Kidney epithelial cell (primary cell): ENCODE measurements at regions not wholly inside any gene's neighbourhood (a gene's known extent, or its start where the extent isn't known, plus 50 kb on each side); places are given as distances from the start of the nearest gene placed in this dataset.
"Not testable (repeated sequence)": the region's sequence is repeated elsewhere in the genome, so short reads cannot be mapped to it uniquely, and the experiment has no call there.

Experiments used
- DNase-seq: peaks from one replicate; pipeline ENCODE4 v3.0.0-alpha.2; 2010; ENCODE audit warnings: low read depth
- H3K27me3 ChIP-seq: 2 replicates; pipeline ENCODE4 v1.6.0; 2011; ENCODE audit warnings: low read length; ENCODE audit not compliant: control insufficient read depth, insufficient read depth
- H3K36me3 ChIP-seq: 2 replicates; pipeline ENCODE4 v1.5.1; 2011; ENCODE audit warnings: low read length; ENCODE audit not compliant: control insufficient read depth, insufficient read depth
- H3K4me3 ChIP-seq: 2 replicates; pipeline ENCODE4 v1.5.1; 2011; ENCODE audit warnings: low read depth, mild to moderate bottlenecking, control low read depth, low read length
- CTCF ChIP-seq: IDR thresholded peaks from 2 replicates; pipeline ENCODE4 v1.5.1; 2011; ENCODE audit warnings: mild to moderate bottlenecking, moderate library complexity, low read length, control low read depth, inconsistent platforms; ENCODE audit not compliant: insufficient read depth, poor library complexity, severe bottlenecking

GRCh38 chr4:144851948-144852347, 206.0 kb downstream of the HHIP start:
- Histone ChIP-seq H3K27me3 (no peaks in the 10 kb centered on the region), H3K36me3 (no peaks in the 10 kb centered on the region), H3K4me3 (no peak overlapping the region)
- no peak for DNase-seq
- TF ChIP-seq CTCF, result no peak

- no peak for DNase-seq
- no peak for TF ChIP-seq CTCF
- H3K27me3 ChIP-seq, result no peaks in the 10 kb centered on the region
- H3K36me3 ChIP-seq, result no peaks in the 10 kb centered on the region
- no peak overlapping the region for H3K4me3 ChIP-seq
These were observed 215.5 kb downstream of the HHIP start for GRCh38 chr4:144861471-144861870.

GRCh38 chr4:144862210-144862609, 216.3 kb downstream of the HHIP start:
- DNase-seq, result no peak
- H3K36me3 ChIP-seq, result no peaks in the 10 kb centered on the region
- no peak for TF ChIP-seq CTCF
- H3K4me3 ChIP-seq, result no peak overlapping the region
- H3K27me3 ChIP-seq, result no peaks in the 10 kb centered on the region

- H3K27me3 ChIP-seq, H3K36me3 ChIP-seq, H3K4me3 ChIP-seq, DNase-seq: not testable (repeated sequence)
These were observed 218.9 kb downstream of the HHIP start for GRCh38 chr4:144864891-144865290.

GRCh38 chr4:144868309-144868708, 222.4 kb downstream of the HHIP start:
- Histone ChIP-seq H3K4me3 (no peak overlapping the region), H3K27me3 (no peaks in the 10 kb centered on the region), H3K36me3 (no peaks in the 10 kb centered on the region)
- TF ChIP-seq CTCF, result no peak
- no peak for DNase-seq

GRCh38 chr4:144872508-144873225, 225.3 kb downstream of the ANAPC10 start:
- no peak overlapping the region for H3K4me3 ChIP-seq
- TF ChIP-seq CTCF, result no peak
- no peaks in the 10 kb centered on the region for H3K27me3 ChIP-seq
- no peaks in the 10 kb centered on the region for H3K36me3 ChIP-seq
- no peak for DNase-seq
